Activated naive CD4-positive, alpha-beta T cell (primary cell): ENCODE measurements at regions not wholly inside any gene's neighbourhood (a gene's known extent, or its start where the extent isn't known, plus 50 kb on each side); places are given as distances from the start of the nearest gene placed in this dataset.

Source experiments
- DNase-seq, 4 experiments: peaks; one replicate each; lab custom pipeline; 2025; lab: John Stamatoyannopoulos, UW

GRCh38 chr11:128407962-128408361 is 179.4 kb downstream of the ETS1 start:
- no peak for DNase-seq

- DNase-seq, result no peak
These were observed 181.4 kb downstream of the ETS1 start for GRCh38 chr11:128405714-128406662.

- no peak for DNase-seq
These were observed 182.2 kb downstream of the ETS1 start for GRCh38 chr11:128405112-128405511.

GRCh38 chr11:128404437-128404836 is 182.9 kb downstream of the ETS1 start:
- no peak for DNase-seq

GRCh38 chr11:128400382-128401203 is 186.8 kb downstream of the ETS1 start:
- no peak for DNase-seq

GRCh38 chr11:128399251-128400121 is 187.9 kb downstream of the ETS1 start:
- DNase-seq, result no peak

- DNase-seq, result no peak
These were observed 188.7 kb downstream of the ETS1 start for GRCh38 chr11:128398517-128399250.

- no peak for DNase-seq
These were observed 190.0 kb downstream of the ETS1 start for GRCh38 chr11:128397362-128397761.

- DNase-seq, result no peak
These were observed 192.8 kb downstream of the ETS1 start for GRCh38 chr11:128394431-128395089.

- no peak for DNase-seq
These were observed 195.1 kb downstream of the ETS1 start for GRCh38 chr11:128392259-128392658.

- no peak for DNase-seq
These were observed 195.5 kb downstream of the ETS1 start for GRCh38 chr11:128391811-128392210.

GRCh38 chr11:128390246-128390645 is 197.1 kb downstream of the ETS1 start:
- DNase-seq, result no peak

- DNase-seq, result no peak
These were observed 197.8 kb downstream of the ETS1 start for GRCh38 chr11:128389461-128389976.

- no peak for DNase-seq
These were observed 199.0 kb downstream of the ETS1 start for GRCh38 chr11:128388206-128388815.

- DNase-seq, result no peak
These were observed 207.5 kb downstream of the ETS1 start for GRCh38 chr11:128379587-128380580.

GRCh38 chr11:128375961-128376360 is 211.4 kb downstream of the ETS1 start:
- DNase-seq, result no peak

- DNase-seq, result no peak
These were observed 213.3 kb downstream of the ETS1 start for GRCh38 chr11:128374026-128374425.

- DNase-seq, result no peak
These were observed 214.4 kb downstream of the ETS1 start for GRCh38 chr11:128372977-128373376.

GRCh38 chr11:128367573-128367972 is 219.8 kb downstream of the ETS1 start:
- DNase-seq, result no peak
